Stomach (tissue), 4 donors: ENCODE measurements at regions not wholly inside any gene's neighbourhood (a gene's known extent, or its start where the extent isn't known, plus 50 kb on each side); places are given as distances from the start of the nearest gene placed in this dataset.

Experiments used
- EP300 ChIP-seq: sonication (generic); formaldehyde crosslinking; IDR thresholded peaks from one replicate; pipeline ENCODE4 v1.6.1; 2017; ENCODE audit warnings: antibody characterized with exemption
- POLR2A ChIP-seq, 4 donors: fragments of 450-650 bp; IDR thresholded peaks; one replicate each; pipeline ENCODE4 v1.6.1; 2016; ENCODE audit warnings: antibody characterized with exemption in 4 of 4, control low read depth in 2 of 4, mild to moderate bottlenecking in 1 of 4, moderate library complexity in 1 of 4
- TF ChIP-seq, protein P1 (sequence below), 7 experiments: fragments of 450-650 bp in 4 of 7; fragments of 200-600 bp in 3 of 7; sonication (generic) in 3 of 7; IDR thresholded peaks; one replicate each; pipeline ENCODE4 v1.5.1; 2016 to 2019; ENCODE audit warnings: antibody characterized with exemption in 7 of 7, control low read depth in 2 of 7, mild to moderate bottlenecking in 1 of 7

- TF ChIP-seq, protein P1, sequence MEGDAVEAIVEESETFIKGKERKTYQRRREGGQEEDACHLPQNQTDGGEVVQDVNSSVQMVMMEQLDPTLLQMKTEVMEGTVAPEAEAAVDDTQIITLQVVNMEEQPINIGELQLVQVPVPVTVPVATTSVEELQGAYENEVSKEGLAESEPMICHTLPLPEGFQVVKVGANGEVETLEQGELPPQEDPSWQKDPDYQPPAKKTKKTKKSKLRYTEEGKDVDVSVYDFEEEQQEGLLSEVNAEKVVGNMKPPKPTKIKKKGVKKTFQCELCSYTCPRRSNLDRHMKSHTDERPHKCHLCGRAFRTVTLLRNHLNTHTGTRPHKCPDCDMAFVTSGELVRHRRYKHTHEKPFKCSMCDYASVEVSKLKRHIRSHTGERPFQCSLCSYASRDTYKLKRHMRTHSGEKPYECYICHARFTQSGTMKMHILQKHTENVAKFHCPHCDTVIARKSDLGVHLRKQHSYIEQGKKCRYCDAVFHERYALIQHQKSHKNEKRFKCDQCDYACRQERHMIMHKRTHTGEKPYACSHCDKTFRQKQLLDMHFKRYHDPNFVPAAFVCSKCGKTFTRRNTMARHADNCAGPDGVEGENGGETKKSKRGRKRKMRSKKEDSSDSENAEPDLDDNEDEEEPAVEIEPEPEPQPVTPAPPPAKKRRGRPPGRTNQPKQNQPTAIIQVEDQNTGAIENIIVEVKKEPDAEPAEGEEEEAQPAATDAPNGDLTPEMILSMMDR (IDR thresholded peaks at IDR 0.05) = no peak
- TF ChIP-seq POLR2A (IDR thresholded peaks at IDR 0.05) = no peak
- no peak for TF ChIP-seq EP300
Observed at GRCh38 chr6:147054871-147055270, 149.3 kb upstream of the STXBP5 start.
